Kidney (tissue), 13 donors: ENCODE measurements at regions not wholly inside any gene's neighbourhood (a gene's known extent, or its start where the extent isn't known, plus 50 kb on each side); places are given as distances from the start of the nearest gene placed in this dataset.

Experiments
- DNase-seq, 5 donors: peaks; one replicate each; pipeline ENCODE4 v3.0.0-alpha.2; 2013 to 2020
- FAIRE-seq: peaks from 2 replicates; lab custom pipeline; 2012; peaks lifted over from hg19 to GRCh38; lab: Jason Lieb, UNC
- H3K27ac ChIP-seq, 2 donors: one replicate each; pipeline ENCODE4 v1.7.0; 2013; ENCODE audit warnings: low read depth in 2 of 2, low read length in 2 of 2, inconsistent platforms in 1 of 2
- H3K27me3 ChIP-seq: one replicate; pipeline ENCODE4 v1.7.1; 2013; ENCODE audit warnings: low read length, inconsistent platforms; ENCODE audit not compliant: control insufficient read depth, insufficient read depth
- H3K36me3 ChIP-seq, 3 donors: one replicate each; pipeline versions ENCODE4 v1.7.0 to v1.7.1; 2013; ENCODE audit warnings: low read length in 3 of 3, control low read depth in 1 of 3, inconsistent platforms in 1 of 3; ENCODE audit not compliant: insufficient read depth in 3 of 3, control insufficient read depth in 2 of 3
- H3K4me1 ChIP-seq, 3 donors: one replicate each; pipeline versions ENCODE4 v1.7.0 to v1.7.1; 2013; ENCODE audit warnings: low read length in 3 of 3, inconsistent platforms in 1 of 3, low read depth in 1 of 3; ENCODE audit not compliant: control insufficient read depth in 2 of 3, insufficient read depth in 2 of 3
- H3K4me3 ChIP-seq, 3 donors: one replicate each; pipeline versions ENCODE4 v1.7.0 to v1.8.1; 2013; ENCODE audit warnings: low read length in 3 of 3, control low read depth in 1 of 3, inconsistent platforms in 1 of 3
- H3K9ac ChIP-seq, 3 donors: one replicate each; pipeline versions ENCODE4 v1.7.0 to v1.7.1; 2013; ENCODE audit warnings: low read length in 3 of 3, control low read depth in 1 of 3, inconsistent platforms in 1 of 3
- H3K9me3 ChIP-seq, 3 donors: one replicate each; pipeline versions ENCODE4 v1.7.0 to v1.7.1; 2013; ENCODE audit warnings: low read length in 3 of 3, control low read depth in 1 of 3, inconsistent platforms in 1 of 3; ENCODE audit not compliant: control insufficient read depth in 2 of 3, insufficient read depth in 1 of 3
- CTCF ChIP-seq: IDR thresholded peaks from 3 replicates; pipeline ENCODE4 v1.5.1; 2012; ENCODE audit warnings: mild to moderate bottlenecking, moderate library complexity, borderline replicate concordance; ENCODE audit not compliant: insufficient read depth; ENCODE audit errors: extremely low read depth
- intact Hi-C: fragments of 100-400 bp; cut with DNase I; formaldehyde crosslinking; loops from one replicate; pipeline ENCODE4 v1.11.1; 2022
- donor health status: control.
- donor health status: control.
- donor health status: control.
- donor health status: control.
- donor health status: control.
- donor health status: DM: yes; HTN: yes; CAD: no.
- donor health status: Normal renal cell carcinoma (clear cell type).

- no peaks in the 10 kb centered on the region for H3K9me3 ChIP-seq
- H3K9ac ChIP-seq: no peak overlapping the region
- no peak for TF ChIP-seq CTCF
- H3K27ac ChIP-seq: no peak overlapping the region
- H3K27me3 ChIP-seq: no peaks in the 10 kb centered on the region
- intact Hi-C loops: no loop called here
- DNase-seq (peak in 4 of 5 donors; percentile 66 to 86 (median 82)), FAIRE-seq (no peak)
- H3K4me3 ChIP-seq: no peak overlapping the region
- H3K36me3 ChIP-seq: no peaks in the 10 kb centered on the region
- peaks cover 0 to 3% (median 0%) of the 10 kb centered on the region in 3 donors for H3K4me1 ChIP-seq
Observed at GRCh38 chr17:12591021-12591735, 74.5 kb upstream of the MYOCD start.

GRCh38 chr17:12592941-12593340, 72.7 kb upstream of the MYOCD start:
- Histone ChIP-seq H3K4me3 (no peak overlapping the region), H3K36me3 (no peaks in the 10 kb centered on the region), H3K9me3 (no peaks in the 10 kb centered on the region), H3K27me3 (no peaks in the 10 kb centered on the region), H3K27ac (no peak overlapping the region), H3K4me1 (peaks cover 0 to 3% (median 0%) of the 10 kb centered on the region in 3 donors), H3K9ac (no peak overlapping the region)
- DNase-seq: no peak
- no peak for FAIRE-seq
- intact Hi-C loops: no loop called here
- TF ChIP-seq CTCF: no peak

GRCh38 chr17:12596961-12597360, 68.7 kb upstream of the MYOCD start:
- intact Hi-C loops: no loop called here
- DNase-seq (no peak), FAIRE-seq (no peak)
- peaks cover 0 to 3% (median 0%) of the 10 kb centered on the region in 3 donors for H3K4me1 ChIP-seq
- H3K36me3 ChIP-seq: no peaks in the 10 kb centered on the region
- no peak overlapping the region for H3K27ac ChIP-seq
- no peaks in the 10 kb centered on the region for H3K9me3 ChIP-seq
- H3K27me3 ChIP-seq: no peaks in the 10 kb centered on the region
- H3K9ac ChIP-seq: no peak overlapping the region
- no peak for TF ChIP-seq CTCF
- H3K4me3 ChIP-seq: no peak overlapping the region
